Testis (tissue), 2 donors: ENCODE measurements at regions not wholly inside any gene's neighbourhood (a gene's known extent, or its start where the extent isn't known, plus 50 kb on each side); places are given as distances from the start of the nearest gene placed in this dataset.

Experiments used
- CTCF ChIP-seq, 3 experiments: fragments of 450-650 bp in 2 of 3; fragments of 200-600 bp in 1 of 3; sonication (generic) in 1 of 3; IDR thresholded peaks; one replicate each; pipeline ENCODE4 v1.5.1; 2016 to 2019; ENCODE audit warnings: antibody characterized with exemption in 3 of 3, mild to moderate bottlenecking in 2 of 3, moderate library complexity in 1 of 3
- POLR2A ChIP-seq: fragments of 450-650 bp; IDR thresholded peaks from one replicate; pipeline ENCODE4 v1.6.1; 2017; ENCODE audit warnings: antibody characterized with exemption, mild to moderate bottlenecking, moderate library complexity

GRCh38 chr18:73164430-73164829, 296.6 kb upstream of the NETO1 start:
- TF ChIP-seq POLR2A: no peak
- TF ChIP-seq CTCF (IDR thresholded peaks at IDR 0.05): no peak
